Skeletal muscle cell (primary cell): ENCODE measurements at regions not wholly inside any gene's neighbourhood (a gene's known extent, or its start where the extent isn't known, plus 50 kb on each side); places are given as distances from the start of the nearest gene placed in this dataset.
A peak's percentile ranks its signal among the peaks of the same experiment; 100 is the strongest.
"Not testable (repeated sequence)": the region's sequence is repeated elsewhere in the genome, so short reads cannot be mapped to it uniquely, and the experiment has no call there.

Experiments used
- DNase-seq: peaks from one replicate; pipeline ENCODE4 v3.0.0-alpha.2; 2010; ENCODE audit warnings: low read depth
- H3K4me3 ChIP-seq: 2 replicates; pipeline ENCODE4 v1.5.1; 2011; ENCODE audit warnings: low read depth, mild to moderate bottlenecking, control low read depth, low read length, moderate library complexity

DNA sequence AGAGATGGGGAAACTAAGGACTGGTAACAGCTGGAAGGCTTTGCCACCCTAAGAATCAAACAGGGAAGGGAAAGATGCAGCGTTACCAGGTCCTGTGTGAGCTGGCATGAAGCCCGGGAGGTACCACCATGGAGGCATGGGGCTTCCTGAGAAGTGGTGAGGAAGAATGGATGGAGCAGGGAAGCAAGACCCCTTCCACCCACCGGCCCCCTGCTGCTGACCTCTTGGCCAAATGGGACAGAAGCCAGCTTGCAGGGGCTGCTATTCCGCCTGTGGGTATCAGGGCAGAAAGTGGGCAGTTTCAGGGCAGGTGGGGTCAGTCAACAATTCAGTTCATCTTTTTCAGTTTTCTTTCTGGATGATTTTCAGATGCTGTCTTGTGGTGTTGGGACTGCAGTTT is 1099.9 kb downstream of the TBC1D22A start:
- no peak for DNase-seq
- no peak overlapping the region for H3K4me3 ChIP-seq

DNA sequence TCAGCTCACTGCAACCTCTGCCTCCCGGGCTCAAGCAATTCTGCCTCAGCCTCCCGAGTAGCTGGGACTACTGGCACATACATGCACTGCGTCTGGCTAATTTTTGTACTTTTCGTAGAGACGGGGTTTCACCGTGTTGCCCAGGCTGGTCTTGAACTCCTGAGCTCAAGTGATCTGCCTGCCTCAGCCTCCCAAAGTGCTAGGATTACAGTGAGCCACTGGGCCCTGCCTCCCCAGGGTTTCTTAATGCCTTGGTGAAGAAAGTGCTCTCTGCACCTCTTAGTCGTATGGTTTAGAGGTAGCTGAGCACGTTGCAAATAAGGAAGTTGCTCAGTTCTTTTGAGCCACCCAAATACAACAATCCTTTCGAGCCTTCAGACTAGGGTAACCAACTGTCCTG is 1098.5 kb downstream of the TBC1D22A start:
- not testable (repeated sequence) for DNase-seq, H3K4me3 ChIP-seq

DNA sequence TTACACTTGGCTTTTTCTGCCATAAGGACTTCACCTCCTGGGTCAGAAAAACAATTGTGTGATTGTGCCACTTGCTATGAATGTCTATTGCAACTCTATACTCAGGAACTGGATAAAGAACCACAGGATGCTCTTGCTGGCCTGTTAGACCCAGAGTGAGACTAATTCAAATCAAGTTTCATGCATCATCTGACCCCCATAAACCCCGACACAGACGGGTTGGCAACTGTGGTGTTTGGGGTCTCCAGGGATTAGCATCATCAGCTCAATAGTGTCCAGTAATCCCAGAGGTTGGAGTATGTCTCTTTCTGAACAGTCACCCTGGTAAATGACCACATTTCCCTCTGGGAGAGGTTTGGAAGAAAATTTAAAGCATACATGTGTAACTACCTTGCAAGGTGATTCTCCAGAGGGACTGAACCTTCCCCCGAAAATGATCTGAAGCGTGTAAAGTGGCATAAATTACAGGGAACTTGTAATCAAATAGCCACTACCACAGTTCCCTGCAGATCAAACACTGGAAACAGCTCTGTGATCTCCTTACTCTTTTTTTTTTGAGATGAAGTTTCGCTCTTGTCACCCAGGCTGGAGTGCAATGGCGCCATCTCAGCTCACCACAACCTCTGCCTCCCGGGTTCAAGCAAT is 1097.6 kb downstream of the TBC1D22A start:
- no peak for DNase-seq
- no peak overlapping the region for H3K4me3 ChIP-seq

DNA sequence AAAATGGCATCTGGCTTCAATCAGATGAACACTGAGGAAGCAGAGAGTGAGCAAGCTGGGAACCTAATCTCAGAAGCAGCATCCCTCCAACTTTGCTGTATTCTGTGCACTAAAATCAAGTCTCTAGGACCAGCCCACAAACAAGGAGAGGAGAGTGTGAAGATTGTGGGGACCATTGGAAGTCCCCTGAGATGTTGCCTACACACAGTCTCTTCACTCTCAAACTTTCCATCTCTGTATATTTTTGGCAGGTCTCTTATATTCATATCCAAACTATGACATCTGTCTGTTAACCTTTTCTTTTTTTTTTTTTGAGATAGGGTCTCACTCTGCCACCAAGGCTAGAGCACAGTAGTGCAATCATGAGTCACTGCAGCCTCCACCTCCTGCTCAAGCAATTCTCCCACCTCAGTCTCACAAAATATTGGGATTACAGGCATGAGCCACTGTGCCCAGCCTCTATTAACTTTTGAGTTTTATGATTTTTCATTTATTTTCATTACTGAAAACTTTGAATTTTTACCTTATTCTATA is 1096.4 kb downstream of the TBC1D22A start:
- no peak overlapping the region for H3K4me3 ChIP-seq
- no peak for DNase-seq

DNA sequence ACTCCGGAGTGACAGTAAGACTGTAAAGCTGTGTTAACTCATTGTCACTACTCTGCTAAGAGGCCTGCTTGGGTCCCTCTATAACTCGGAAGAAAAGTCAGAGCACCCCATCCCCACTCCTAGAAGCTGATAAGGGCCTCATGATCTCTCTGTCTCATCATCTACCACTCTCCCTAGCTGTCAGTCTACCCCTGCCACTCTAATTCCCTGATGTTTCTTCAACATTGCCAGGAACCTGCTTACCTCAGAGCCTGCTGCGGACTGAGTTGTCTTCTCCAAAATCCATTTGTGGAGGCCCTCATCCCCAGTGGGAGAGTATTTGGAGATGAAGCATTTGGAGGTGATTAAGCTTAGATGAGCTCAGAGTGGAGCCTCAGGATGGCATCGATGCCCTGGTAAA is 1092.2 kb downstream of the TBC1D22A start:
- DNase-seq = no peak
- no peak overlapping the region for H3K4me3 ChIP-seq

DNA sequence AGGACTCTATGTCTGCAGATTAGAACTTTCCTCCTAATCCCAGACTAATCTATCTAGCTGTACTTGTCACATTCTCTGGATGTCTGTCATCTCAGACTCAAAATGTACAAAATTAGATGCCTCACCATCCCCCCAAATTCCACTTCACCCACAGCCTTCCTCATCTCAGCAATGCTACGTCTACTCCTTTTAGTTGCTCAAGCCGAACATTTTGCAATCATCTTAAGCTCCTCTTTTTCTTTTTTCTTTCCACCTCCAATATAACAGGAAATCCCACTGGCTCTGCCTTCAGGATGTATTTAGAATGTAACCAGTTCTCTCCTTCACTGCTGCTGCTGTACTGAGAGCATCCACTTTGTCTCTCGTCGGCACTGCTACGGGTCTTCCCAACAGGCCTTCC is 1091.8 kb downstream of the TBC1D22A start:
- no peak overlapping the region for H3K4me3 ChIP-seq
- DNase-seq = no peak

DNA sequence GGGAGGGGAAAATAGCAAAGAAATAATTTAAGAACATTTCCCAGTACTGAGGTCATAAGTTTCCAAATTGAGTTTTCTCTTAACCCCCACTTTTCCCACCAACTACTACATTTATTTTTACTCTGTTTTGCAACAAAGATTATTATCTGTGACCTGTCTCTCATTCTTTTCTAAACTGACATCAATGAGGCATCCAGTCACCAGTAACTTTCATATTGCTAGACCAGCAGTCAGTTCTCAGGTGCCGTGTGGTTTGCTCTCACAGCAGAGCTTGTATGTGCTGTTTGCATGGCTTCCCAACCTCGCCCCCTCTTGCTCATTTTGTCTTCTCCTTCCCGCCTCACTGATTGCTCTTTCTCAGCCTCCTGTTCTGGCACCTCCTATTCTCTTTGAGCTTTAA is 1091.3 kb downstream of the TBC1D22A start:
- H3K4me3 ChIP-seq = no peak overlapping the region
- DNase-seq = no peak

DNA sequence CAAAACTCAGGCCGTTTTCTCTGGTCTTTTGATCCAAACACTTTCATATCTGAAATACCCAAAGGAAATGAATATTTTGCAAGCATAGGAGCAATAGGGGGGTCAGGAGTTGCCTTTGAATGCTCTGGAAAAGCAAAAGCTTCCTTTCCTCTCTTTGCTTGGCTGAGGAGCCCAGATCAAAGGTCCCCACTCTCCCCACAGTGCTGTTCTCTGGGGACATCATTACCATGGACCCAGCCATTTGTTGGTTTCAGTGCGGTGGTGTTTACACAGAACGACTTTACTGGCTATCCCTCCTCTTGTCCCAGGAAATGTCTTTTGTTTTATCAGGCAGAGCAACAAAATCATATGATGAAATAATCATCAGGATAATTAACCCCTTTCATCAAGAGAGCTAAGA is 1089.1 kb downstream of the TBC1D22A start:
- no peak for DNase-seq
- no peak overlapping the region for H3K4me3 ChIP-seq

DNA sequence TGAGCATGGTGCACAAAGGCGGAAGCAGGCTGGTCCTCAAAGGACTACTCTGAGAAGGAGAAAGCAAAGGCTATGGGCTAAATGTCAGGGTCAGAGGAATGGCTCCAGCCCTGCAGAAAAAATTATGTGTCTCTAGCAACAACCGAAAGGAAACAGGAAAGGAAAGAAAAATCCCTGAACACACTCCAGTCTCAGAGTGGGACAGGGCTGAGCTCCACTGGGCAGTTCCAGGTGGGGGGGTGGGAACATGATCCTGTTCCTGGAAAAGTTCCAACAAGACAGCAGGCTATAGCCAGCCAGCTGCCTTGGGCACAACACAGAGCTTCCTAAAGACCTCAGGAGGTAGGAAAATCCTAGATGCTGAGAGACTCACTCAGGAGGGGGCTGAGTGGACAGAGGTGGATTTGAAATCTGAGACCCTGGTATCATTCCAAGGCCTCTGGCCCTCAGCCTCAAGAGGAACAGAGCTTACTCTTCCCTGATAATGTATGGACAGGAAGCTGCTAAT is 1088.2 kb downstream of the TBC1D22A start:
- no peak for DNase-seq
- no peak overlapping the region for H3K4me3 ChIP-seq

DNA sequence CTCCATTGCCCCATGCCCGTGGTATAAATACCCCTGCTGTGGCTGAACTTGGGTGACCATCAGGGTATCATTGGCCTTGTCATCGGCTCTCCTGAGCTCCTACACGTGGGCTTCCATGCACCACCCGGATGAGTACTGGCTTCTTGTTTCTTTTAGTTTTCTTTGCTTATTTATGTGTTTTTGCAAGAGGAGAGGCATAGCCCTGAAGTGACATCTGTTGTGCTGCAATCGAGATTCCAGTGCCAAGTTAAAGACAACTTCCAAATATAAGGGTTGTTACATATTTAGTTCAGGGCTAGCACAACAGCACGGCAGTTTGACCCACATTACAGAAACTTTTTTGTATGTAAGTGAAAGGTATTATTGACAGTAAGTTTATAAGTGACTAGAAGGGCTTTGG is 1087.1 kb downstream of the TBC1D22A start:
- H3K4me3 ChIP-seq = no peak overlapping the region
- no peak for DNase-seq

DNA sequence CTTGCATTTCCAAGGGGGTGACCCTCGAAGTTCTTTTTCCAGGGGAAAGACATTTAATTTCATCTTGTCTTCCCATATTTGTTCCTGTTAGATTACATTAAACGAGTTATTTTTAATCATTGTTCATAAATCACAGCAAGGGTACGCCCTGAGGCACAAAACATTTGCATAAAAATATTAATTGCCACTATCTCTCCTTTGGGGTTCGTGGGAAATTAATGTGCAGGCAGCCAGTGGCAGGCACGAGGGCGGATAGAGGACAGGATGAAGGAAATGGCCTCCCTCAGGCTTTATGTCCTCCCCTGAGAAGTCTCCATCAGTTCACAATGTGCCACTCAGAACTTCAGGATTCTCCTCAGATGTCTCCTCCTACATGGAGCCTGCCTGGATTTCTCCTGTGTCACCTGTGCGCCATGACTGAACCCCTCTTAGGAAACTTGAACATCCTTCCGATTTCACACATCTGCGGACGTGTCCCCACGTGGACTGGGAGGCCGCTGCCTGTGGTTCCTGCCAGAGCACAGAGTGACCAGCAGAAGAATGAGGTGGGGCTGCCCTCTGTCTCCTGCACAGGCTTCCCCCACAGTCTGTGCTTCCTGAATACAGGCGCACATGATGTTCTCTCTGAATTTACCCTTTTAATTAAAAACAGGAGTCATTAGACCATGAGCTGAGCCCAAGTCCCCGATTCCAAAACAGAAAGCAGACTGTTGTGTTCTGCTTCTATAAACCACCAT is 1085.9 kb downstream of the TBC1D22A start:
- no peak overlapping the region for H3K4me3 ChIP-seq
- no peak for DNase-seq

DNA sequence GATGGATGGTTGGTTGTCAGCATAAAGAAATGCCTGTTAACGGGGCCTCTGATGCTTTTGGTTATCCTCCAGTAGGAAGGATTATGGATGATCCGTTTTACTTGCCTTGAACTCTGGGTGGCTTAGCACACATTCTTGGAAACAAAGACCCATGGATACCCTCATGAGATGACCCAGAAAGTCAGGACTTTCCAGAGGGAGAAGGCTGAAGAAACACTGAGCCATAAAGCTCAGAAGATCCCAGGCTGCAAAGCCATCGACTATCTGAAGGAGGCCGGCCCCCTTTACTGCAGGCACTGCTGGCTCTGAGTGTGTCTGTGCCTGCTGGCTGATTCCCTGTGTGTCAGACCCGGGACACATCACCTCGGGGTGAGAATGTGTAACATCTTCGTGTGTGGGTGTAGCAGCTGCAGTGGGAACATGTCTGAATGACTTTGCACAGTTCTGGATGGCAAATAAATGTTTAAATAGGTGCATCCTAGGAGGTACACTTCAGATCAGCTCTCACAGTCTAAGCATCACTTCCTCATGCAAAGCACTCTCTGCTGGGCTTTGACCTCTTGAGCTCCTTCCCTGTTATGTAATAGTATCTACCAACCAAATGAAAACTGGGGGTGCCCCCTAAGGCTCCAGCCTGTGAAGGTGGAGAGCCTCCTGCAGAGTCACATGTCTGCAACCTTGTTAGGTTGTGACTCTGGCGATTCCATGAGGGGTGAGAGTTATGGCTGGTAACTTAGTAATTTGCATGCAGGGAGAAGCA is 1084.9 kb downstream of the TBC1D22A start:
- no peak for DNase-seq
- no peak overlapping the region for H3K4me3 ChIP-seq

DNA sequence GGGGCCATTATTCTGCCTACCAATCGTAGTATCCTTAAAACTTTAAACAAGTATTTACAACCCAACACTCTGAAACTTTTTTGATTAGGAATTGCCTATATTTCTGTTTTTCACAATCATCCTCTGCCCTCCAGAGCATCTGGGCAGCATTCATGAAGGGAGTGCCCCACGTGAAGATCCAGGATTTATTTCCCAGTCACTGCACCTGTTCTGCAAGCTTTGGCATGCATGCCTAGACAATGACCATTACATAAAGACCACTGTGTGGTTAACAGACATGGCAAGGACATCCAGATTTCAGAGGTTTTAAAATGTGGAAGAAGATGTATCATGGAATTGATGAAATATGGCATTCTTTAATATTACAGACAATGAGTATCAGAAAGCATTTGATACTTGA is 1083.8 kb downstream of the TBC1D22A start:
- H3K4me3 ChIP-seq = no peak overlapping the region
- DNase-seq = no peak

DNA sequence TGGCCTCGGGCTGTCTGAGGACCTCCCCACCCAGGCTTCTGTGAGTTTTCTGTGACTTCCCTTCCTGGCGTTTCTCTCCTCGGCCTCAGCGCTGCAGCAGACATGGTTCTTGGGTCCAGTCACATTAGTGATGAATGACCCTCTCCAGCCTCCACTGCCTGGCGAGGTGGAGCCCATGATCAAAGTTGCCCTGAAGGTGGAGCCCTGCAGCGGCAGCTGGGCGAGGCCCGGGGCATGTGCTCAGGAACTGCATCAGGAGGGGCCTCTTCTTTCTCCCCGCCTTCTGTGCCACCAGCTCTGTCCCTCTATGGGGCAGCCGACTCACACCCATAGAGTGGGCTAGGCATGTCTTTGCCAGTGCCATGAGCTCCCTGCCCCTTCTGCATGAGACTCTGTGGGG is 1079.7 kb downstream of the TBC1D22A start:
- no peak for DNase-seq
- no peak overlapping the region for H3K4me3 ChIP-seq

DNA sequence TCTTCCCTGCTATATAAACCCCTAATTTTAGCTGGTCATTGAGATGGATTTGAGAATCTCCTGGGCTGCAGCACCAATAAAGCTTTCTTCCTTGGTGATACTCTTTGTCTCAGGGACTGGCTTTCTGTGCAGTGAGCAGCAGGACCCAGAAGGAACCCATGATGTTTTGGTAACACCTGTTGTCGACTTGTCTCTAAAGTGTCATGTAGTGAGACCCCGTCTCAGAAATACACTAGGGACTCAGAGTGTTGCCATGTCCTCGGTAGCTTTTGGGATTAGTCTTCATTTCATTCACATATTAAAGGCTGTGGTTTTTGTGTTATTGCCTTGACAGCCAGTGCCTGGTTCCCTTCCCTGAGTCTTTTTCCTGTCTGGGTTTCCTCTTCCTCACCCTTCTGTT is 1078.7 kb downstream of the TBC1D22A start:
- H3K4me3 ChIP-seq = no peak overlapping the region
- DNase-seq = no peak

DNA sequence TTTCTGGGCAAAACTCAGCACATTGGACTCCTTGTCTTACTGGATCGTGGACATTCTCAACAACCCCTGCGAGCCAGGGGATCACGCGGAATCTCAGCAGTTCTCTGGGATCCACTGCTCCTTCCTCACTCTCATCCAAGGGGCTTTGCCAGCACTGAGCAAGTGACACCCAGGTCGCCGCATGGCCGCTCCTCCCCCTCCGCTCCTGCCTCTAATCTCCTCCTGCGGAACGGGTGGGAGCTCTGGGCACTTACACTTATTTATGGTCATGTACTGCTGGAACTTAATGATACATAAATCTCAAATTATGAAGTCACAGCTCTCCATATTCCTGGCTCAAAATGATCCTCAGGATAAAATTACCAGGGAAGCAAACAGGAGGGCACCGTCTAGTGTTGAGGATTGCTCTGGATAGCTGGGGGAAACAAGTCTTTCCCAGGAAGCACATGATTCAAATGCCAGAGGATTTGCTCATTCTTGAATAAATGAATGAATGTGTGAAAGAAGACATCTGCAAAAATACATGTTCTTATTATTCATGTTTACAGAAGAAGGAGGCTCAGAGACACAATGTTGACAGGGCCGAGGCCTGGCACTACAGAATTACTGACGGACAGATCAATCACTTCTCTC is 1077.3 kb downstream of the TBC1D22A start:
- no peak for DNase-seq
- no peak overlapping the region for H3K4me3 ChIP-seq

DNA sequence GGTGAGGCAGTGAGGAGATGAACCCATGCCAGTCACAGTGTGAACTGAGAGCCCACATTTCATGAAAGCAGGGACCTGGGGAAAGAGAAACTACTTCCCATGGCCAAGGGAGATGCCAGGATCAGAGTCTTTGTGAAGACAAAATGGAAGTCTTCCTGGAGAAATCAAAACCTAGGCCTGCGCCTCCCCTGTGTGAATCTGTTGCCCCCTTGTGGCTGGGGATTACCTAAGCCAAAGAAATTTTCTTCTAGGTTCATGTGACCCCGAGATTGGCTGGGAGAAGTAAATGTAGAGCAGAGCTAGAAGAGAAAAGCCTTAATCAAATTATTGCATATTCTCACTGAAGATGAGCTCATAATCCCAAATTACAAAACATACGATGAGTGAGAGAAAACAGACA is 1075.3 kb downstream of the TBC1D22A start:
- no peak for DNase-seq
- no peak overlapping the region for H3K4me3 ChIP-seq

DNA sequence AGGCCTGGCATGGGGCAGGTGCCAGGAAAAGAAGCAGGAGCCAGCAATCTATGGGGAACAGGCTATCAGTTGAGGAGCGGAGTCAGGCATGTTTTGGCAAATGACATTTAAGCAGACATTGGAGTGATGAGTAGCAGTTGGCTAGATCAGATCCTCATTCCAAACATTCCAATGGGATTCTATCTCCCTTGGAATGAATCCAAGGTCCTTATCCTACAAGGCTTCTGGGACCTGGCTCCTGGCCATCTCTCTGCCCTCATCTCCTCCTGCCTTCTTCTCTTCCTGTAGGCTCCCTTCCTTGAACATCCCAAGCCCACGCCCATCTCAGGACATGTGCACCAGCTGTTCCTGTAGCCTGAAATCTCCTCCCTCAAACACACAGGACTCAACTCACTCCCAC is 1074.5 kb downstream of the TBC1D22A start:
- H3K4me3 ChIP-seq = no peak overlapping the region
- DNase-seq = peak; percentile 45

DNA sequence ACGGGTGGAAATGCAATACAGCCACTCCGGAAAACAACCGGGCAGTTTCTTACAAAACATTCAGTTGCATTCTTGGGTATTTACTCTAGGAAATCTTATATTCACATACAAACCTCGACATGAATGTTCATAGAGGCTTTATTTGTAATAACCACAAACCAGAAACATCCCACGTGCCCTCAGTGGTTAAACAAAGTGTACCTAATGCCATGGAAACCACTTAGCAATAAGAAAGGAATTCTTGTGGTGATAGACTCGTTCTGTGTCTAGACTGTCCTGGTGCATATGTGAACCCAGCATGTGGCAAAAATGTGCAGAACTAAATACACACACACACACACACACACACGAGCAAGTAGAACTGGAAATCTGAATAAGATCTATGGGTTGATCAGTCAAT is 1073.3 kb downstream of the TBC1D22A start:
- peak; percentile 87 for DNase-seq
- no peak overlapping the region for H3K4me3 ChIP-seq

DNA sequence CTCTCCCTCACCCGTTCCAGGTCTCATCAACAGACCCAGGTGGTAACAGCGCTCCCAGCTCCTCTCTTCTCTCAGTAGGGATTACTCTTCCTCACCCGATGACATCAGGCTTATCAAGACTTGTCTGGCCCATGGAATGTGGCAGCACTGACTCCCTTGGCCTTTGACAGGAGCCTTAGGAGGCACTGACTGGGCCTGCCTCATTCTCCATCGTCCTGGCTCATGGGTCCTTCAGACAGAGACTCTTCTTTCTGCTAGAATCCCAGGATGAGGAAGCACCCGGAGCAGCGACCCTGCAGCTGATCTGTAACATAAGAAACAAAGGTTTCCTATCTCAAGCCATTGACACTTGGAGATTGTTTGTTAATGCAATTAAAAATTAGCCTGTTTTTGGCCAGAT is 1063.6 kb downstream of the TBC1D22A start:
- H3K4me3 ChIP-seq = no peak overlapping the region
- no peak for DNase-seq
